ENCODE measurements at regions not wholly inside any gene's neighbourhood (a gene's known extent, or its start where the extent isn't known, plus 50 kb on each side); places are given as distances from the start of the nearest gene placed in this dataset.
"Not testable (repeated sequence)": the region's sequence is repeated elsewhere in the genome, so short reads cannot be mapped to it uniquely, and the experiment has no call there.

- DNase-seq (ENCODE audit: low read depth, low spot score): no peak
These were observed 1019.4 kb downstream of the EPHA7 start for GRCh38 chr6:92399911-92400310.

DNA sequence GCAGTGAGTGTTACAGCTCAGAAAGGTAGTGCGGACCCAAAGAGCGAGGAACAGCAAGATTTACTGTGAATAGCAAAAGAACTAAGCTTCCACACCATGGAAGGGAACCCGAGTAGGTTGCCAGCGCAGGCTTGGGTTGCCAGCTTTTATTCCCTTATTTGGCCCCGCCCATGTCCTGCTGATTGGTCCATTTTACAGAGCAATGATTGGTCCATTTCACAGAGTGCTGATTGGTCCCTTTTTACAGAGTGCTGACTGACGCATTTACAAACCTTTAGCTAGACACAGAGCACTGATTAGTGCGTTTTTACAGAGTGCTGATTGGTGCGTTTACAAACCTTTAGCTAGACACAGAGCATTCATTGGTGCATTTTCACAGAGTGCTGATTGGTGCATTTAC lies 1030.7 kb downstream of the EPHA7 start:
- not testable (repeated sequence) for DNase-seq (ENCODE audit: low read depth, low spot score)

DNA sequence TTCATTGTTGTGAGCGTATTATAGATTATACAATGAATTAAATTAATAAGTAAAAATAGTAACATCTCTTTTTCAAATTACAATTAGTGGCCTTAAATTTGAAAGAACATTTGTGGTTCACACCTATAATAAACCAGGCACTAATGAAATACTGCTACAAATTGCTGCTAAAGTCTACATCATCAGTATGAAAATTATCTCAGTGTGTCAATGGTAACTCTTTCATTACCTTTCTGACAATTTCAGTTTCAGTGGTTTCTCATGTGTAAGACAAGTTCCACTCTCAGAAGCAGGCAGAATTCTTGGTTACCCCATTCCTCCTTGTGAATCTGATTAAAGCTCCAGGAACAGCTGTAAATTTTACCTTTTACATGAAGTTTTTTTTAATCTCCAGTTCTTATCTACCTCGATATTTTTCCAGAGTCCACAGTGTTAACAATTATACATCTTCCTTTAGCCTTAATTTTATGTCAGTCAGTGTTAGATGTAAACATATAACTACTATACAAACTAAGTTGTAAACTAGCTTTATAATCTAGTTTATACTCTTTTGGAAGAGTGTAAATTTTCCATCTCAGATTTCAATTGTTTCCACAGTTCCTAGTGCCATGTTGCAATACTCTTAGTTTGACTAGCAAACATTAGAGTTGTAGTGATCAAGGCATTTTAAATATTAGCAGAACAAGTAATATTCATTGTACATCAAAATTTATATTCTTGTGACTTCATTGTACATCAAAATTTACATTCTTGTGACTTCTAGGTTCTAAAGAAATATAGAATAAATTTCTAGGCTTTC lies 1038.4 kb downstream of the EPHA7 start:
- DNase-seq (ENCODE audit: low read depth, low spot score): no peak

GRCh38 chr6:92377137-92377536 lies 1042.2 kb downstream of the EPHA7 start:
- no peak for DNase-seq (ENCODE audit: low read depth, low spot score)

DNA sequence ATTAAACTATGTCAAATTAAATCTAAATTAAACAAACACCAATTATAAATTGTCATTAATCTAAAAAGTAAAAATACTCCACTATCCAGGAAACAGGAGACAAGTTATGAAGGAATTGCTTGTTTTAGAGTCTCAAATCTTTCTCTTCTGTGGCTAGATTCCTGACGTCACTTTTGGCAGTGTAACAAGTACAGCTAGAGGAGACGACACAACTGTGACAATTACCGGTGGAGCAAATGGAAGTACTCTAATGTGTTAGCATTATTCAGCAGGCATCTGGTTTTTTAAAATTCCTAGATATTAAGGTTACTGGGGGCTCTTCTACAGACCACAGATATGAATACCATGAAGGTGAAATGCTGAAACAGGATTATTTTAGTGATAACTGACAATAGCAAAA lies 1042.7 kb downstream of the EPHA7 start:
- no peak for DNase-seq (ENCODE audit: low read depth, low spot score)

GRCh38 chr6:92371211-92372208 lies 1047.8 kb downstream of the EPHA7 start:
- DNase-seq (ENCODE audit: low read depth, low spot score): no peak

DNA sequence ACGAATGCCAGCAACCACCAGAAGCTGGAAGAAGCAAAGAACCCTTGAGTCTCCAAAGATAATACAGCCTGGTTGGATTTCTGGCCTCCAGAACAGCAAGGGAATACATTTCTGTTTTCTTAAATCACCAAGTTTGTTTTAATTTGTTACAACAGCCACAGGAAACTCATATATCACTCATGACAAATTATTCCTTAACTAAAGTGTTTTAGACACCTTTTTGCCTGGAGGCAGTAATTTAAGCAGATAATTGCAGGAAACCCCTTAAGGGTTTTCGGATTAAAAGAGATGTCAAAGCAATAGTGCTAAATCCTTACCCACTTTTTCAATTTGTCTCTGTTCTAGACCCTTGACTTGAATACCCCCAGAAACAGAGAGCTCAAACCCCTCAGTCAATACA lies 1050.0 kb downstream of the EPHA7 start:
- no peak for DNase-seq (ENCODE audit: low read depth, low spot score)

GRCh38 chr6:92364948-92365541 lies 1054.3 kb downstream of the EPHA7 start:
- no peak for DNase-seq (ENCODE audit: low read depth, low spot score)

DNA sequence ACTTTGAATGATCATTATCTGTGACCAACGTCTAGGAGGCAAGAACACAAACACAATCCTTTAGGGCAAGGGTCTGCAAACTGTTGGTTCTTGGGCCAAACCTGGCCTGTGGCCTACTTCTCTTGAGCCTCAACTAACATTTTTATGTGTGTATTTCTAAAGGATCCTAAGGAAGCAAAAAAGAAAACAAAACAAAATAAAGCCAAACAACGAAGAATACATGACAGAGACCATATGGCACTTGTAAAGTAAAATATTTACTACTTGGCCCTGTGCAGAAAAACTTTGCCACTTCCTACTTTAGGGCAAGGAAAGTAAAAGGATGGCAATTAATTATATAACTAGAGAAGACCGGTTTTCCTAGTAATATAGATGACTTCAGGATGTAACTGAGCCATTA lies 1056.2 kb downstream of the EPHA7 start:
- DNase-seq (ENCODE audit: low read depth, low spot score): no peak

- no peak for DNase-seq (ENCODE audit: low read depth, low spot score)
These were observed 1057.0 kb downstream of the EPHA7 start for GRCh38 chr6:92362404-92362803.

GRCh38 chr6:92361990-92362389 lies 1057.4 kb downstream of the EPHA7 start:
- DNase-seq (ENCODE audit: low read depth, low spot score): no peak

DNA sequence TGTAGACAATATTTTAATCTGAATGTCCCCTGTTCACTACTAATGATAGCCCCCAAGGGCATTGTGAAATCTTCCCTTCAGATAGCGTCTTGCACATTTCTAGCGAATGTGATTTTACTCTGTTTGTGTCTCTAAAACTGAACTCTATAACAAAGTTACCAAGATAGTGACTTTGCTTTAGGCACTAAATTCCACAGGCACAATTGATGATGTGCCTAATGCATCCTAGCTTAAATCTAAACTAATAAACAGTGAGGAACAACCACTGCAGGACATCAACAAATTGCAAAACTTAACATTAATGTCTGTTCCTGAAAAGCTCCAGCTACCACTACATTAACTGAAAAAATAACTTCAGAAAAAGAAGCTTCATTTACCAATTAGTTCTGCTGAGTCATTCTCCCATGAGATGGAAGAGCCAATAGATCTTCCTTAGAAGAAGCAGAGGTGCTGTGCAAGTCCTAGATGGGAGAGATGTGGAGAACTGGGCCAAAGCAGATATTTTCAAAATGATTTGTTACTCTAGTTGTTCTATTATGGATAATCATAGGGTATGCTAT lies 1065.0 kb downstream of the EPHA7 start:
- DNase-seq (ENCODE audit: low read depth, low spot score): no peak

DNA sequence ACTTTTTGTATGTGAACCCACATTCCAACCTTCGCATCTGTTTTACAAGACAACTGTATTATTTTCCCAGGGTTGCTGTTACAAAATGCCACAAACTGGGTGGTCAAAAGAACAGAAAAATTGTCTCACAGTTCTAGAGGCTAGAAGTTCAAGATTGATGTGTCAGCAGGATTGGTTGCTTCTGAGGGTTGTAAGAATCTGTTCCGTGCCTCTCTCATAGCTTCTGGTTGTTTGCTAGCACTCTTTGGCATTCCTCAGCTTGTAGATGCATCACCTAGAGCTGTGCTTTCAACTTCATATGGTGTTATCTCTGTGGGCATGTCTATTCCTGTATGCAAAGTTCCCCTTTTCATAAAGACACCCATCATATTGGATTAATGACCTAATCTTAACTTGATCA lies 1067.2 kb downstream of the EPHA7 start:
- no peak for DNase-seq (ENCODE audit: low read depth, low spot score)

- DNase-seq (ENCODE audit: low read depth, low spot score): no peak
These were observed 1078.2 kb downstream of the EPHA7 start for GRCh38 chr6:92341201-92341600.

- no peak for DNase-seq (ENCODE audit: low read depth, low spot score)
These were observed 1079.3 kb downstream of the EPHA7 start for GRCh38 chr6:92339936-92340640.

GRCh38 chr6:92337571-92337970 lies 1081.8 kb downstream of the EPHA7 start:
- DNase-seq (ENCODE audit: low read depth, low spot score): no peak

- DNase-seq (ENCODE audit: low read depth, low spot score): no peak
These were observed 1090.0 kb downstream of the EPHA7 start for GRCh38 chr6:92329208-92329847.

DNA sequence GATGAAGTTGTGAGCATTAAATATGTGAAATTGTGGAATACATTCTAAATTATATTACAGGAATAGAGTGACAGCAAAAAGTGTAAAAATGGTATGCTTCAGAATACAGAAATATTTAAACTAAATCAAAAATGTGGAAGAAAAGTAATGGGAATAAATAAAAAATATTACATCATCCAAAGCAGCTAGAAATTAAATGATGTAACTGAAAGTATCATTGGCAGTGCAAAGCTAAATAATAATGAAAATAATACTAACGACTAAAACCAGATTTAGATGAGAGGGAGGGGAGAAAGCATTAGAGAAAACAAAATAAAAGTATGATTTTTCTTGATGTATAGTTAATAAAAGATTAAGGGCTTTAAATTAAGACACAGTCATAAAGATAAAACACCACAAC lies 1104.0 kb downstream of the EPHA7 start:
- DNase-seq (ENCODE audit: low read depth, low spot score): no peak

DNA sequence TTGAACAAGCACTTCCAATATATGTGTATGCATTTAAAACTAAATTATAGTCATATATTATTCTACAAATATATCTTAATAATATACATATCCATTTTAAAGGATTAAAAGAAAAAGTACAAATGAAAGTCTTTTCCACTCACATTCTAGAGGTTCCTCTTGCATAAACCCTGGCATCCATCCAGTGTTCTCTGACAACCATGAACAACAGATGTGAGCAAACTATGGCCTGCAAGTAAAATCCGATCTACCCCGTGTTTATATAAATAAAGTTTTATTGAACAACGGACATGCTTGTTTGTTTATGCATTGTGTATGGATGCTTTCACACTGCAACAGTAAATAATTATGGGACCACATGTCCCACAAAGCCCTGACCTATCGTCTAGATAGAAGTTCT lies 1122.3 kb downstream of the EPHA7 start:
- no peak for DNase-seq (ENCODE audit: low read depth, low spot score)

GRCh38 chr6:92292067-92292466 lies 1127.3 kb downstream of the EPHA7 start:
- no peak for DNase-seq (ENCODE audit: low read depth, low spot score)

DNA sequence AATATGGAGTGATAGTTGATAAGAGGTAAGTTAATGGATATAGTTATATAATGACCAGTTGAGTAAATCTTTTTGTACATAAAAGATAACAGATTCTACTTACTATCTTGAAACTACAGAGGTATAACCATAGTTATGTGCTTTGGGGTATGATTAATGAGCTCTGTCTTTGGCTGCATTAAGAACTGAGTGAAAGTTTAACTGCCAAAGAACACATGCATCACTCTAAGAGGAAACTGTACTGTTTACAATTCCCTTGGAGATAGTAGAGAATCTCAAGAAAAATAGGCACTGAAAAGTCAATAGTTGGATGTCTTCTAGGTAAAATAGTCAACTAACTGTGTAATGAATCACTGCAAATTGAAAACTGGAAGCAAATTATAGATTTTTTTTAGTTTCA lies 1129.5 kb downstream of the EPHA7 start:
- no peak for DNase-seq (ENCODE audit: low read depth, low spot score)
